ENCODE measurements at regions not wholly inside any gene's neighbourhood (a gene's known extent, or its start where the extent isn't known, plus 50 kb on each side); places are given as distances from the start of the nearest gene placed in this dataset.

GRCh38 chr3:153330901-153331300 lies 168.9 kb downstream of the RAP2B start:
- no peak for DNase-seq (ENCODE audit: low read depth)
- no peak overlapping the region for H3K4me3 ChIP-seq (ENCODE audit: low read depth, low read length)
- TF ChIP-seq CTCF (conservative IDR thresholded peaks at IDR 0.05; ENCODE audit: low read depth, low read length) = no peak

- no peak for DNase-seq (ENCODE audit: low read depth)
- TF ChIP-seq CTCF (conservative IDR thresholded peaks at IDR 0.05; ENCODE audit: low read depth, low read length) = no peak
- no peak overlapping the region for H3K4me3 ChIP-seq (ENCODE audit: low read depth, low read length)
Observed at GRCh38 chr3:153331676-153332075, 169.7 kb downstream of the RAP2B start.

GRCh38 chr3:153334558-153334957 lies 172.5 kb downstream of the RAP2B start:
- no peak overlapping the region for H3K4me3 ChIP-seq (ENCODE audit: low read depth, low read length)
- TF ChIP-seq CTCF (conservative IDR thresholded peaks at IDR 0.05; ENCODE audit: low read depth, low read length) = no peak
- DNase-seq (ENCODE audit: low read depth) = peak; percentile 28

- DNase-seq (ENCODE audit: low read depth) = no peak
- TF ChIP-seq CTCF (conservative IDR thresholded peaks at IDR 0.05; ENCODE audit: low read depth, low read length) = no peak
- H3K4me3 ChIP-seq (ENCODE audit: low read depth, low read length) = no peak overlapping the region
Observed at GRCh38 chr3:153337369-153337768, 175.3 kb downstream of the RAP2B start.

- TF ChIP-seq CTCF (conservative IDR thresholded peaks at IDR 0.05; ENCODE audit: low read depth, low read length) = no peak
- DNase-seq (ENCODE audit: low read depth) = peak; percentile 92
- no peak overlapping the region for H3K4me3 ChIP-seq (ENCODE audit: low read depth, low read length)
Observed at GRCh38 chr3:153338487-153338886, 176.5 kb downstream of the RAP2B start.

GRCh38 chr3:153339065-153339464 lies 177.0 kb downstream of the RAP2B start:
- no peak for TF ChIP-seq CTCF (conservative IDR thresholded peaks at IDR 0.05; ENCODE audit: low read depth, low read length)
- peak; percentile 46 for DNase-seq (ENCODE audit: low read depth)
- H3K4me3 ChIP-seq (ENCODE audit: low read depth, low read length) = no peak overlapping the region

GRCh38 chr3:153343988-153344782 lies 182.2 kb downstream of the RAP2B start:
- no peak for TF ChIP-seq CTCF (conservative IDR thresholded peaks at IDR 0.05; ENCODE audit: low read depth, low read length)
- no peak overlapping the region for H3K4me3 ChIP-seq (ENCODE audit: low read depth, low read length)
- DNase-seq (ENCODE audit: low read depth) = peak; percentile 22

Data from choroid plexus epithelial cell (primary cell).